ENCODE measurements at regions not wholly inside any gene's neighbourhood (a gene's known extent, or its start where the extent isn't known, plus 50 kb on each side); places are given as distances from the start of the nearest gene placed in this dataset.

DNA sequence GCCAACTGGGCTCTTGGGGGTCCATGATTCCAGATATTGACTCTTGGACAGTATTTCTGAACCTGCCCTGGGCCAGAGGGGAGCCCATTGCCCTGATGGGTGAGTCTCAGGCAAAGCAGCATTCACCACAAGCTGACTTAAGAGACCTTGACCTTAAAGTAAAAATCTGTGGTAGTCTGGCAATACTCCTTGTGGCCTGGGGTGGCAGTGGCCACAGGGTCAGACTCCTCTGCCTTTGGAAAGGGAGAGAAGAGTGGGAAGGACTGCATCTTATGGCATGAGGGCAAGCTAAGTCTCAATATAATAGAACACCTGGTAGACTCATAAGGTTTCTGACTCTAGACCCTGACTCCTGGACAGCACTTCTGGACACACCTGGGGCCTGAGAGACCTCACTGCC lies 340.3 kb upstream of the MAD2L1 start:
- H3K27me3 Mint-ChIP-seq: no peaks in the 10 kb centered on the region
- ChIA-PET CTCF (no interaction called here), POLR2A (no interaction called here)
- H3K4me1 Mint-ChIP-seq: no peaks in the 10 kb centered on the region
- ATAC-seq (ENCODE audit: low read depth) (no peak), DNase-seq (no peak)
- peaks cover 14% of the 10 kb centered on the region for H3K9me3 Mint-ChIP-seq
- TF ChIP-seq, protein P1, sequence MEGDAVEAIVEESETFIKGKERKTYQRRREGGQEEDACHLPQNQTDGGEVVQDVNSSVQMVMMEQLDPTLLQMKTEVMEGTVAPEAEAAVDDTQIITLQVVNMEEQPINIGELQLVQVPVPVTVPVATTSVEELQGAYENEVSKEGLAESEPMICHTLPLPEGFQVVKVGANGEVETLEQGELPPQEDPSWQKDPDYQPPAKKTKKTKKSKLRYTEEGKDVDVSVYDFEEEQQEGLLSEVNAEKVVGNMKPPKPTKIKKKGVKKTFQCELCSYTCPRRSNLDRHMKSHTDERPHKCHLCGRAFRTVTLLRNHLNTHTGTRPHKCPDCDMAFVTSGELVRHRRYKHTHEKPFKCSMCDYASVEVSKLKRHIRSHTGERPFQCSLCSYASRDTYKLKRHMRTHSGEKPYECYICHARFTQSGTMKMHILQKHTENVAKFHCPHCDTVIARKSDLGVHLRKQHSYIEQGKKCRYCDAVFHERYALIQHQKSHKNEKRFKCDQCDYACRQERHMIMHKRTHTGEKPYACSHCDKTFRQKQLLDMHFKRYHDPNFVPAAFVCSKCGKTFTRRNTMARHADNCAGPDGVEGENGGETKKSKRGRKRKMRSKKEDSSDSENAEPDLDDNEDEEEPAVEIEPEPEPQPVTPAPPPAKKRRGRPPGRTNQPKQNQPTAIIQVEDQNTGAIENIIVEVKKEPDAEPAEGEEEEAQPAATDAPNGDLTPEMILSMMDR (IDR thresholded peaks at IDR 0.05): no peak
- H3K4me3 Mint-ChIP-seq: no peak overlapping the region
- no peaks in the 10 kb centered on the region for H3K36me3 Mint-ChIP-seq (ENCODE audit: low read depth)
- H3K27ac Mint-ChIP-seq: no peak overlapping the region
- intact Hi-C loops (cut with micrococcal nuclease): no loop called here

GRCh38 chr4:120403296-120403695 lies 336.6 kb upstream of the MAD2L1 start:
- H3K36me3 Mint-ChIP-seq (ENCODE audit: low read depth): no peaks in the 10 kb centered on the region
- TF ChIP-seq, protein P1 (IDR thresholded peaks at IDR 0.05): no peak
- peaks cover 6% of the 10 kb centered on the region for H3K9me3 Mint-ChIP-seq
- H3K27ac Mint-ChIP-seq: no peak overlapping the region
- no peak overlapping the region for H3K4me3 Mint-ChIP-seq
- ChIA-PET POLR2A (no interaction called here), CTCF (no interaction called here)
- no peak for ATAC-seq (ENCODE audit: low read depth)
- H3K4me1 Mint-ChIP-seq: no peaks in the 10 kb centered on the region
- no peak for DNase-seq
- no peaks in the 10 kb centered on the region for H3K27me3 Mint-ChIP-seq
- intact Hi-C loops (cut with micrococcal nuclease): no loop called here

- Mint-ChIP-seq H3K4me1 (no peaks in the 10 kb centered on the region), H3K27me3 (no peaks in the 10 kb centered on the region), H3K36me3 (ENCODE audit: low read depth) (no peaks in the 10 kb centered on the region), H3K27ac (no peak overlapping the region), H3K4me3 (no peak overlapping the region), H3K9me3 (peaks cover 6% of the 10 kb centered on the region)
- TF ChIP-seq, protein P1 (IDR thresholded peaks at IDR 0.05): no peak
- intact Hi-C loops (cut with micrococcal nuclease): no loop called here
- ChIA-PET CTCF (no interaction called here), POLR2A (no interaction called here)
- ATAC-seq (ENCODE audit: low read depth): no peak
- no peak for DNase-seq
These were observed 333.8 kb upstream of the MAD2L1 start for GRCh38 chr4:120400441-120400840.

DNA sequence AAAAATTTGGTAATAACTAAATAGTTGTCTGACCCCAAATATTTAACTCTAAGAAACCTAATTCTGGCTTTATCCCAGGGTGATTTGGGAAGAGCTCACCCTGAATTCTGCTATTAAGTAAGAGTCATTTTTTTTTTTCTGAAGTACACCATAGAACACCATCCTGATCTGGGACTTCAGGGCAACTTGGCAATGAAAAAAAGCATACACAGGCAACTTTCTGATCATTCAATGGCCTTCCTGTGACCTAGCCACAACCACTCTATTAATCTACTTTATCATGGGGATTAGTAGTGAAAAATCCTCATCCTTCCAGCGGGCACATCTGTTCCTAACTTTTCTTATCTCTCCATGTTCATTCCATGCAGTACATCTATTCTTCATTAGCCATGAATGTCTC lies 333.2 kb upstream of the MAD2L1 start:
- Mint-ChIP-seq H3K4me1 (no peaks in the 10 kb centered on the region), H3K27ac (no peak overlapping the region), H3K9me3 (peaks cover 6% of the 10 kb centered on the region), H3K4me3 (no peak overlapping the region), H3K27me3 (no peaks in the 10 kb centered on the region), H3K36me3 (ENCODE audit: low read depth) (no peaks in the 10 kb centered on the region)
- ATAC-seq (ENCODE audit: low read depth): no peak
- intact Hi-C loops (cut with micrococcal nuclease): no loop called here
- no peak for DNase-seq
- TF ChIP-seq, protein P1 (IDR thresholded peaks at IDR 0.05): no peak
- ChIA-PET CTCF (no interaction called here), POLR2A (no interaction called here)

- H3K27ac Mint-ChIP-seq: no peak overlapping the region
- no peaks in the 10 kb centered on the region for H3K36me3 Mint-ChIP-seq (ENCODE audit: low read depth)
- ATAC-seq (ENCODE audit: low read depth) (no peak), DNase-seq (no peak)
- no peaks in the 10 kb centered on the region for H3K4me1 Mint-ChIP-seq
- ChIA-PET CTCF (no interaction called here), POLR2A (no interaction called here)
- intact Hi-C loops (cut with micrococcal nuclease): no loop called here
- no peaks in the 10 kb centered on the region for H3K27me3 Mint-ChIP-seq
- TF ChIP-seq, protein P1 (IDR thresholded peaks at IDR 0.05): no peak
- H3K4me3 Mint-ChIP-seq: no peak overlapping the region
- H3K9me3 Mint-ChIP-seq: no peaks in the 10 kb centered on the region
These were observed 329.1 kb upstream of the MAD2L1 start for GRCh38 chr4:120395746-120396145.

Measured in activated B cell treated with CpG ODN at 0.5 μM for 24 hours (primary cell).